ENCODE measurements at regions not wholly inside any gene's neighbourhood (a gene's known extent, or its start where the extent isn't known, plus 50 kb on each side); places are given as distances from the start of the nearest gene placed in this dataset.

- ATAC-seq (no peak), DNase-seq (ENCODE audit: low spot score) (no peak)
- Histone ChIP-seq H3F3A (replicated peaks; ENCODE audit: low read depth) (no peaks in the 10 kb centered on the region), H3K27me3 (ENCODE audit: insufficient read depth) (no peaks in the 10 kb centered on the region), H3K4me1 (ENCODE audit: insufficient read depth) (no peaks in the 10 kb centered on the region; the same call in 1 of the 2 replicates), H3K9me2 (ENCODE audit: insufficient read depth) (no peaks in the 10 kb centered on the region; the same call in 1 of the 2 replicates), H3K4me3 (no peak overlapping the region), H3K79me2 (replicated peaks; ENCODE audit: insufficient read depth) (no peaks in the 10 kb centered on the region), H2AFZ (no peak overlapping the region), H3K27ac (ENCODE audit: low read depth) (no peak overlapping the region), H3K36me3 (ENCODE audit: insufficient read depth) (no peaks in the 10 kb centered on the region), H4K20me1 (replicated peaks; ENCODE audit: insufficient read depth) (no peaks in the 10 kb centered on the region), H3K4me2 (no peak overlapping the region)
- Mint-ChIP-seq H3K9me3 (peaks cover 4% of the 10 kb centered on the region; the same call in 2 of the 3 replicates), H3K36me3 (ENCODE audit: low read depth) (peaks cover 8% of the 10 kb centered on the region; the same call in 1 of the 3 replicates), H3K27me3 (ENCODE audit: insufficient read depth, low read depth, poor library complexity) (no peaks in the 10 kb centered on the region), H3K27ac (no peak overlapping the region), H3K4me3 (no peak overlapping the region), H3K4me1 (peaks cover 8% of the 10 kb centered on the region; the same call in 2 of the 3 replicates)
- TF ChIP-seq, protein P1, sequence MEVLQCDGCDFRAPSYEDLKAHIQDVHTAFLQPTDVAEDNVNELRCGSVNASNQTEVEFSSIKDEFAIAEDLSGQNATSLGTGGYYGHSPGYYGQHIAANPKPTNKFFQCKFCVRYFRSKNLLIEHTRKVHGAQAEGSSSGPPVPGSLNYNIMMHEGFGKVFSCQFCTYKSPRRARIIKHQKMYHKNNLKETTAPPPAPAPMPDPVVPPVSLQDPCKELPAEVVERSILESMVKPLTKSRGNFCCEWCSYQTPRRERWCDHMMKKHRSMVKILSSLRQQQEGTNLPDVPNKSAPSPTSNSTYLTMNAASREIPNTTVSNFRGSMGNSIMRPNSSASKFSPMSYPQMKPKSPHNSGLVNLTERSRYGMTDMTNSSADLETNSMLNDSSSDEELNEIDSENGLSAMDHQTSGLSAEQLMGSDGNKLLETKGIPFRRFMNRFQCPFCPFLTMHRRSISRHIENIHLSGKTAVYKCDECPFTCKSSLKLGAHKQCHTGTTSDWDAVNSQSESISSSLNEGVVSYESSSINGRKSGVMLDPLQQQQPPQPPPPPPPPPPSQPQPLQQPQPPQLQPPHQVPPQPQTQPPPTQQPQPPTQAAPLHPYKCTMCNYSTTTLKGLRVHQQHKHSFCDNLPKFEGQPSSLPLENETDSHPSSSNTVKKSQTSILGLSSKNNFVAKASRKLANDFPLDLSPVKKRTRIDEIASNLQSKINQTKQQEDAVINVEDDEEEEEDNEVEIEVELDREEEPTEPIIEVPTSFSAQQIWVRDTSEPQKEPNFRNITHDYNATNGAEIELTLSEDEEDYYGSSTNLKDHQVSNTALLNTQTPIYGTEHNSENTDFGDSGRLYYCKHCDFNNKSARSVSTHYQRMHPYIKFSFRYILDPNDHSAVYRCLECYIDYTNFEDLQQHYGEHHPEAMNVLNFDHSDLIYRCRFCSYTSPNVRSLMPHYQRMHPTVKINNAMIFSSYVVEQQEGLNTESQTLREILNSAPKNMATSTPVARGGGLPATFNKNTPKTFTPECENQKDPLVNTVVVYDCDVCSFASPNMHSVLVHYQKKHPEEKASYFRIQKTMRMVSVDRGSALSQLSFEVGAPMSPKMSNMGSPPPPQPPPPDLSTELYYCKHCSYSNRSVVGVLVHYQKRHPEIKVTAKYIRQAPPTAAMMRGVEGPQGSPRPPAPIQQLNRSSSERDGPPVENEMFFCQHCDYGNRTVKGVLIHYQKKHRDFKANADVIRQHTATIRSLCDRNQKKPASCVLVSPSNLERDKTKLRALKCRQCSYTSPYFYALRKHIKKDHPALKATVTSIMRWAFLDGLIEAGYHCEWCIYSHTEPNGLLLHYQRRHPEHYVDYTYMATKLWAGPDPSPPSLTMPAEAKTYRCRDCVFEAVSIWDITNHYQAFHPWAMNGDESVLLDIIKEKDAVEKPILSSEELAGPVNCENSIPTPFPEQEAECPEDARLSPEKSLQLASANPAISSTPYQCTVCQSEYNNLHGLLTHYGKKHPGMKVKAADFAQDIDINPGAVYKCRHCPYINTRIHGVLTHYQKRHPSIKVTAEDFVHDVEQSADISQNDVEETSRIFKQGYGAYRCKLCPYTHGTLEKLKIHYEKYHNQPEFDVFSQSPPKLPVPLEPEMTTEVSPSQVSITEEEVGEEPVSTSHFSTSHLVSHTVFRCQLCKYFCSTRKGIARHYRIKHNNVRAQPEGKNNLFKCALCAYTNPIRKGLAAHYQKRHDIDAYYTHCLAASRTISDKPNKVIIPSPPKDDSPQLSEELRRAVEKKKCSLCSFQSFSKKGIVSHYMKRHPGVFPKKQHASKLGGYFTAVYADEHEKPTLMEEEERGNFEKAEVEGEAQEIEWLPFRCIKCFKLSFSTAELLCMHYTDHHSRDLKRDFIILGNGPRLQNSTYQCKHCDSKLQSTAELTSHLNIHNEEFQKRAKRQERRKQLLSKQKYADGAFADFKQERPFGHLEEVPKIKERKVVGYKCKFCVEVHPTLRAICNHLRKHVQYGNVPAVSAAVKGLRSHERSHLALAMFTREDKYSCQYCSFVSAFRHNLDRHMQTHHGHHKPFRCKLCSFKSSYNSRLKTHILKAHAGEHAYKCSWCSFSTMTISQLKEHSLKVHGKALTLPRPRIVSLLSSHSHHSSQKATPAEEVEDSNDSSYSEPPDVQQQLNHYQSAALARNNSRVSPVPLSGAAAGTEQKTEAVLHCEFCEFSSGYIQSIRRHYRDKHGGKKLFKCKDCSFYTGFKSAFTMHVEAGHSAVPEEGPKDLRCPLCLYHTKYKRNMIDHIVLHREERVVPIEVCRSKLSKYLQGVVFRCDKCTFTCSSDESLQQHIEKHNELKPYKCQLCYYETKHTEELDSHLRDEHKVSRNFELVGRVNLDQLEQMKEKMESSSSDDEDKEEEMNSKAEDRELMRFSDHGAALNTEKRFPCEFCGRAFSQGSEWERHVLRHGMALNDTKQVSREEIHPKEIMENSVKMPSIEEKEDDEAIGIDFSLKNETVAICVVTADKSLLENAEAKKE (CRISPR knock-in tag; IDR thresholded peaks at IDR 0.05), result no peak
- TF ChIP-seq STAT1 (IDR thresholded peaks at IDR 0.05; ENCODE audit: unreplicated experiment) (no peak), NANOG (IDR thresholded peaks at IDR 0.05; ENCODE audit: borderline replicate concordance) (no peak), CREB1 (CRISPR knock-in tag; IDR thresholded peaks at IDR 0.05; ENCODE audit: low read depth) (no peak), ZNF114 (CRISPR knock-in tag; IDR thresholded peaks at IDR 0.05) (no peak), EZH2phosphoT487 (IDR thresholded peaks at IDR 0.05; ENCODE audit: unreplicated experiment) (no peak), ZNF331 (CRISPR knock-in tag; IDR thresholded peaks at IDR 0.05; ENCODE audit: low read depth) (no peak), JUNB (IDR thresholded peaks at IDR 0.05; ENCODE audit: unreplicated experiment) (no peak), CTCF (conservative IDR thresholded peaks at IDR 0.05; ENCODE audit: low read depth in 2 of 2) (no peak), REST (IDR thresholded peaks at IDR 0.05; ENCODE audit: unreplicated experiment) (no peak), EZH2 (IDR thresholded peaks at IDR 0.05; ENCODE audit: low read depth, unreplicated experiment) (no peak), POLR2AphosphoS5 (IDR thresholded peaks at IDR 0.05; ENCODE audit: low read depth) (no peak)
- TF ChIP-seq, protein P2, sequence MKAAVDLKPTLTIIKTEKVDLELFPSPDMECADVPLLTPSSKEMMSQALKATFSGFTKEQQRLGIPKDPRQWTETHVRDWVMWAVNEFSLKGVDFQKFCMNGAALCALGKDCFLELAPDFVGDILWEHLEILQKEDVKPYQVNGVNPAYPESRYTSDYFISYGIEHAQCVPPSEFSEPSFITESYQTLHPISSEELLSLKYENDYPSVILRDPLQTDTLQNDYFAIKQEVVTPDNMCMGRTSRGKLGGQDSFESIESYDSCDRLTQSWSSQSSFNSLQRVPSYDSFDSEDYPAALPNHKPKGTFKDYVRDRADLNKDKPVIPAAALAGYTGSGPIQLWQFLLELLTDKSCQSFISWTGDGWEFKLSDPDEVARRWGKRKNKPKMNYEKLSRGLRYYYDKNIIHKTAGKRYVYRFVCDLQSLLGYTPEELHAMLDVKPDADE (IDR thresholded peaks at IDR 0.05), result no peak
Measured at GRCh38 chr11:92727769-92728168, 241.7 kb upstream of the MTNR1B start.

Data from GM23338 (cell line).